ENCODE measurements at regions not wholly inside any gene's neighbourhood (a gene's known extent, or its start where the extent isn't known, plus 50 kb on each side); places are given as distances from the start of the nearest gene placed in this dataset.

GRCh38 chr4:117823388-117823787, 210.9 kb upstream of the NDST3 start:
- no peak overlapping the region for H4K8ac ChIP-seq (replicated peaks; ENCODE audit: insufficient read length, low read depth, low read length)
- no peak overlapping the region for H3K4me2 ChIP-seq (ENCODE audit: insufficient read depth, insufficient read length, low read length)
- no peak for TF ChIP-seq CTCF (conservative IDR thresholded peaks at IDR 0.05)
- no peak overlapping the region for H4K91ac ChIP-seq (ENCODE audit: insufficient read length, low read depth, low read length)
- H2BK5ac ChIP-seq (ENCODE audit: insufficient read length, low read length), result no peak overlapping the region
- H3K27ac ChIP-seq (ENCODE audit: insufficient read length, low read depth, low read length), result no peak overlapping the region
- peaks cover 2% of the 10 kb centered on the region; the same call in 1 of the 2 replicates for H3K4me1 ChIP-seq (ENCODE audit: insufficient read depth, low read length)
- no peak overlapping the region for H3K23ac ChIP-seq (ENCODE audit: insufficient read length, low read depth, low read length)
- no peak overlapping the region for H2AK5ac ChIP-seq (ENCODE audit: insufficient read length, low read length)
- no peaks in the 10 kb centered on the region for H3K23me2 ChIP-seq (ENCODE audit: insufficient read length, low read depth, low read length, poor library complexity, severe bottlenecking)
- H3K14ac ChIP-seq (ENCODE audit: insufficient read depth, low read length), result no peak overlapping the region
- no peaks in the 10 kb centered on the region for H3K27me3 Mint-ChIP-seq (ENCODE audit: low read depth)
- no peak overlapping the region for H4K5ac ChIP-seq (ENCODE audit: insufficient read length, low read depth, low read length)
- no peak overlapping the region for H3K18ac ChIP-seq (ENCODE audit: insufficient read length, low read depth, low read length)
- peaks cover 16 to 24% of the 10 kb centered on the region in 2 experiments for H3K4me1 Mint-ChIP-seq
- peaks cover 3 to 5% of the 10 kb centered on the region in 2 experiments; a peak in 3 of 5 replicates for H3K9me3 Mint-ChIP-seq
- no peak overlapping the region for H3K4ac ChIP-seq (ENCODE audit: low read depth, low read length)
- H3K79me2 ChIP-seq (ENCODE audit: insufficient read depth, low read length), result no peaks in the 10 kb centered on the region
- no peaks in the 10 kb centered on the region for H4K20me1 ChIP-seq (ENCODE audit: control insufficient read depth, insufficient read depth, insufficient read length)
- H2BK15ac ChIP-seq (ENCODE audit: low read depth, low read length), result no peak overlapping the region
- no peak overlapping the region for H2BK120ac ChIP-seq (ENCODE audit: low read depth, low read length, poor library complexity, severe bottlenecking)
- H3K27me3 ChIP-seq (ENCODE audit: insufficient read depth, low read length), result no peaks in the 10 kb centered on the region
- H2BK20ac ChIP-seq (ENCODE audit: low read depth, low read length, poor library complexity, severe bottlenecking), result no peak overlapping the region
- no peak overlapping the region for H2AFZ ChIP-seq (ENCODE audit: low read length)
- H3K4me3 Mint-ChIP-seq, result no peak overlapping the region
- no CpG with 5 or more reads among the region's 3 CpGs for WGBS (ENCODE audit: extremely low coverage, insufficient read length, low lambda C conversion rate)
- H3K79me1 ChIP-seq (ENCODE audit: insufficient read depth, low read depth, low read length, poor library complexity, severe bottlenecking), result no peaks in the 10 kb centered on the region
- H3K36me3 Mint-ChIP-seq (ENCODE audit: insufficient read depth in 1 of 3, low read depth in 3 of 3), result peaks cover 0 to 4% (median 2%) of the 10 kb centered on the region in 3 experiments; a peak in 3 of 7 replicates
- no peak for DNase-seq
- no peak overlapping the region for H2BK12ac ChIP-seq (ENCODE audit: insufficient read length, low read depth, low read length)
- H3K56ac ChIP-seq (ENCODE audit: insufficient read length, low read depth, low read length), result no peak overlapping the region
- no peak overlapping the region for H3T11ph ChIP-seq (ENCODE audit: low read length)
- no peaks in the 10 kb centered on the region for H3K9me3 ChIP-seq (ENCODE audit: control insufficient read depth, low read depth, low read length)
- no peak overlapping the region for H3K9ac ChIP-seq (ENCODE audit: extremely low read depth, insufficient read length, low read length)
- no peak overlapping the region for H3K27ac Mint-ChIP-seq

Data from H9 (cell line).